Heart left ventricle (tissue), 13 donors: ENCODE measurements at regions not wholly inside any gene's neighbourhood (a gene's known extent, or its start where the extent isn't known, plus 50 kb on each side); places are given as distances from the start of the nearest gene placed in this dataset.

ENCODE experiments used
- CTCF ChIP-seq, 12 donors: fragments of 200-600 bp; sonication (generic) in 4 of 12; IDR thresholded peaks; one replicate each; pipeline versions ENCODE4 v1.5.0 to v1.8.0; 2018 to 2022; ENCODE audit warnings: antibody characterized with exemption in 12 of 12, mild to moderate bottlenecking in 5 of 12
- POLR2A ChIP-seq, 2 donors: fragments of 450-650 bp; IDR thresholded peaks; one replicate each; pipeline ENCODE4 v1.6.1; 2017; ENCODE audit warnings: antibody characterized with exemption in 2 of 2, mild to moderate bottlenecking in 2 of 2, moderate library complexity in 2 of 2
- donor health status: ischemic (EF 13 %, LVEDD 7.1; RV severe dilation, severe dysfunction).
- donor health status: DM: no; HTN: yes; CAD: no.
- donor health status: DM: no; HTN: no; CAD: no.
- donor health status: ischemic (EF 25% LVEDD 6.9; RV normal size, moderate dysfunction).
- donor health status: ischemic (EF 25% LVEDD 5.7; RV mildly dilated, moderate dysfunction).
- donor health status: ischemic (EF 35%, LVEDD 5.7; RV mildly dilated, moderate dysfunction).
- donor health status: nonischemic (EF 11% LVEDD 7.7; RV severe dilation, severe dysfunction).
- donor health status: DM: yes; HTN: yes; CAD: no.
- donor health status: PGD.
- donor health status: ischemic (EF 29% LVEDD 5.4; RV normal size, mild dysfunction).
- donor health status: nonischemic (EF 23%, LVEDD 6.1; RV moderate dilation, normal function).

- TF ChIP-seq CTCF (IDR thresholded peaks at IDR 0.05) (no peak), POLR2A (IDR thresholded peaks at IDR 0.05) (no peak)
Observed at GRCh38 chr3:44069276-44069675, 172.4 kb upstream of the TOPAZ1 start.
